ENCODE measurements at regions not wholly inside any gene's neighbourhood (a gene's known extent, or its start where the extent isn't known, plus 50 kb on each side); places are given as distances from the start of the nearest gene placed in this dataset.

GRCh38 chr1:98119796-98120195 is 199.0 kb upstream of the DPYD start:
- H3K4me1 Mint-ChIP-seq (ENCODE audit: low read depth): no peaks in the 10 kb centered on the region
- intact Hi-C loops (cut with DNase I, micrococcal nuclease): no loop called here
- CTCF ChIA-PET: no interaction called here

GRCh38 chr1:98113811-98114210 is 193.0 kb upstream of the DPYD start:
- no peaks in the 10 kb centered on the region for H3K4me1 ChIP-seq (ENCODE audit: insufficient read depth, low read length)
- H3K9me3 ChIP-seq (ENCODE audit: control insufficient read depth in 1 of 2, insufficient read depth in 1 of 2, low read length in 2 of 2): no peaks in the 10 kb centered on the region
- H3K27me3 ChIP-seq (ENCODE audit: control insufficient read depth in 1 of 2, insufficient read depth in 2 of 2, low read length in 2 of 2): no peaks in the 10 kb centered on the region
- no peak overlapping the region for H3K4me3 Mint-ChIP-seq
- H3K9me3 Mint-ChIP-seq: no peaks in the 10 kb centered on the region
- no peaks in the 10 kb centered on the region for H3K4me1 Mint-ChIP-seq (ENCODE audit: low read depth)
- no peak for TF ChIP-seq CTCF (IDR thresholded peaks at IDR 0.05)
- intact Hi-C loops (cut with DNase I, micrococcal nuclease): no loop called here
- H3K27ac ChIP-seq (ENCODE audit: low read depth in 1 of 2, low read length in 2 of 2): no peak overlapping the region
- no peak for ATAC-seq (ENCODE audit: poor library complexity)
- POLR2A ChIA-PET: no interaction called here
- H3K36me3 ChIP-seq (ENCODE audit: insufficient read depth, low read length): no peaks in the 10 kb centered on the region
- no peaks in the 10 kb centered on the region for H3K36me3 Mint-ChIP-seq (ENCODE audit: low read depth)
- no peak overlapping the region for H3K4me3 ChIP-seq (ENCODE audit: low read length)
- no peaks in the 10 kb centered on the region for H3K27me3 Mint-ChIP-seq
- CTCF ChIA-PET: no interaction called here
- DNase-seq: no peak
- no peak overlapping the region for H3K27ac Mint-ChIP-seq

More at GRCh38 chr1:98119796-98120195, 199.0 kb upstream of the DPYD start:
- Histone ChIP-seq H3K4me3 (ENCODE audit: low read length) (no peak overlapping the region), H3K27ac (ENCODE audit: low read depth in 1 of 2, low read length in 2 of 2) (no peak overlapping the region), H3K36me3 (ENCODE audit: insufficient read depth, low read length) (no peaks in the 10 kb centered on the region), H3K27me3 (ENCODE audit: control insufficient read depth in 1 of 2, insufficient read depth in 2 of 2, low read length in 2 of 2) (no peaks in the 10 kb centered on the region), H3K9me3 (ENCODE audit: control insufficient read depth in 1 of 2, insufficient read depth in 1 of 2, low read length in 2 of 2) (no peaks in the 10 kb centered on the region), H3K4me1 (ENCODE audit: insufficient read depth, low read length) (no peaks in the 10 kb centered on the region)
- Mint-ChIP-seq H3K27ac (no peak overlapping the region), H3K4me3 (no peak overlapping the region), H3K27me3 (no peaks in the 10 kb centered on the region), H3K9me3 (no peaks in the 10 kb centered on the region), H3K36me3 (ENCODE audit: low read depth) (no peaks in the 10 kb centered on the region)
- TF ChIP-seq CTCF (IDR thresholded peaks at IDR 0.05): no peak
- POLR2A ChIA-PET: no interaction called here
- ATAC-seq (ENCODE audit: poor library complexity) (no peak), DNase-seq (no peak)

- no peak overlapping the region for H3K27ac ChIP-seq (ENCODE audit: low read depth in 1 of 2, low read length in 2 of 2)
- DNase-seq (no peak), ATAC-seq (ENCODE audit: poor library complexity) (no peak)
- no peak overlapping the region for H3K4me3 Mint-ChIP-seq
- H3K36me3 ChIP-seq (ENCODE audit: insufficient read depth, low read length): no peaks in the 10 kb centered on the region
- peaks cover 0 to 6% of the 10 kb centered on the region in 2 experiments for H3K9me3 ChIP-seq (ENCODE audit: control insufficient read depth in 1 of 2, insufficient read depth in 1 of 2, low read length in 2 of 2)
- POLR2A ChIA-PET: no interaction called here
- no peak overlapping the region for H3K4me3 ChIP-seq (ENCODE audit: low read length)
- H3K4me1 ChIP-seq (ENCODE audit: insufficient read depth, low read length): no peaks in the 10 kb centered on the region
- TF ChIP-seq CTCF (IDR thresholded peaks at IDR 0.05): no peak
- intact Hi-C loops (cut with DNase I, micrococcal nuclease): no loop called here
- H3K27ac Mint-ChIP-seq: no peak overlapping the region
- CTCF ChIA-PET: interaction anchor here (0.6 to 0.7 kb wide), 2 partner anchors 216 to 1113 kb away, joined by 3 read pairs; no protein-coding TSS in a partner anchor
- no peaks in the 10 kb centered on the region for H3K4me1 Mint-ChIP-seq (ENCODE audit: low read depth)
- no peaks in the 10 kb centered on the region for H3K36me3 Mint-ChIP-seq (ENCODE audit: low read depth)
- peaks cover 4% of the 10 kb centered on the region for H3K9me3 Mint-ChIP-seq
- H3K27me3 Mint-ChIP-seq: no peaks in the 10 kb centered on the region
- H3K27me3 ChIP-seq (ENCODE audit: control insufficient read depth in 1 of 2, insufficient read depth in 2 of 2, low read length in 2 of 2): no peaks in the 10 kb centered on the region
Measured at GRCh38 chr1:98112626-98113025, 191.8 kb upstream of the DPYD start.

Data from CD4-positive, alpha-beta T cell (primary cell).